H1 (cell line): ENCODE measurements at regions not wholly inside any gene's neighbourhood (a gene's known extent, or its start where the extent isn't known, plus 50 kb on each side); places are given as distances from the start of the nearest gene placed in this dataset.

Source experiments
- CBX8 ChIP-seq: fragments of 300-800, 300-1000 bp; sonication (generic); IDR thresholded peaks from 2 replicates; pipeline ENCODE4 v1.7.1; 2016; ENCODE audit warnings: low read depth, low read length, borderline replicate concordance
- CEBPB ChIP-seq: IDR thresholded peaks from 2 replicates; pipeline ENCODE4 v1.6.1; 2012; ENCODE audit warnings: low read depth, low read length
- CHD2 ChIP-seq: IDR thresholded peaks from 2 replicates; pipeline ENCODE4 v1.6.1; 2012; ENCODE audit warnings: low read length, improper control_type of control experiment
- JUND ChIP-seq: IDR thresholded peaks from 2 replicates; pipeline ENCODE4 v1.6.1; 2011; ENCODE audit warnings: mild to moderate bottlenecking, improper control_type of control experiment, low read length
- SIN3A ChIP-seq, 2 experiments: IDR thresholded peaks in 1 of 2; conservative IDR thresholded peaks in 1 of 2; 2 replicates each; pipeline ENCODE4 v1.6.1; 2011 to 2012; ENCODE audit warnings: low read length in 2 of 2, improper control_type of control experiment in 1 of 2, low read depth in 1 of 2, mild to moderate bottlenecking in 1 of 2
- TF ChIP-seq, protein P1 (sequence below), 3 experiments: IDR thresholded peaks; 1 replicate in 2 of 3; 2 replicates in 1 of 3; pipeline versions ENCODE4 v1.5.1 to v1.6.1; 2011; ENCODE audit warnings: low read length in 3 of 3, mild to moderate bottlenecking in 3 of 3, inconsistent platforms in 2 of 3, low read depth in 1 of 3, moderate library complexity in 1 of 3; ENCODE audit not compliant: insufficient read depth in 1 of 3; ENCODE audit errors: control extremely low read depth in 1 of 3

- TF ChIP-seq CBX8 = no peak
- no peak for TF ChIP-seq CHD2
- TF ChIP-seq, protein P1, sequence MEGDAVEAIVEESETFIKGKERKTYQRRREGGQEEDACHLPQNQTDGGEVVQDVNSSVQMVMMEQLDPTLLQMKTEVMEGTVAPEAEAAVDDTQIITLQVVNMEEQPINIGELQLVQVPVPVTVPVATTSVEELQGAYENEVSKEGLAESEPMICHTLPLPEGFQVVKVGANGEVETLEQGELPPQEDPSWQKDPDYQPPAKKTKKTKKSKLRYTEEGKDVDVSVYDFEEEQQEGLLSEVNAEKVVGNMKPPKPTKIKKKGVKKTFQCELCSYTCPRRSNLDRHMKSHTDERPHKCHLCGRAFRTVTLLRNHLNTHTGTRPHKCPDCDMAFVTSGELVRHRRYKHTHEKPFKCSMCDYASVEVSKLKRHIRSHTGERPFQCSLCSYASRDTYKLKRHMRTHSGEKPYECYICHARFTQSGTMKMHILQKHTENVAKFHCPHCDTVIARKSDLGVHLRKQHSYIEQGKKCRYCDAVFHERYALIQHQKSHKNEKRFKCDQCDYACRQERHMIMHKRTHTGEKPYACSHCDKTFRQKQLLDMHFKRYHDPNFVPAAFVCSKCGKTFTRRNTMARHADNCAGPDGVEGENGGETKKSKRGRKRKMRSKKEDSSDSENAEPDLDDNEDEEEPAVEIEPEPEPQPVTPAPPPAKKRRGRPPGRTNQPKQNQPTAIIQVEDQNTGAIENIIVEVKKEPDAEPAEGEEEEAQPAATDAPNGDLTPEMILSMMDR (IDR thresholded peaks at IDR 0.05; ENCODE audit: control extremely low read depth in 1 of 3, insufficient read depth in 1 of 3, low read depth in 1 of 3, low read length in 3 of 3) = no peak
- TF ChIP-seq SIN3A (conservative IDR thresholded peaks at IDR 0.05 in 1 of 2, IDR thresholded peaks at IDR 0.05 in 1 of 2; ENCODE audit: low read depth in 1 of 2, low read length in 2 of 2) = no peak
- no peak for TF ChIP-seq CEBPB
- no peak for TF ChIP-seq JUND
Measured at GRCh38 chr1:213617133-213617532, 370.6 kb upstream of the PROX1 start.
